GM19238 (cell line): ENCODE measurements at regions not wholly inside any gene's neighbourhood (a gene's known extent, or its start where the extent isn't known, plus 50 kb on each side); places are given as distances from the start of the nearest gene placed in this dataset.
A peak's percentile ranks its signal among the peaks of the same experiment; 100 is the strongest.
"Not testable (repeated sequence)": the region's sequence is repeated elsewhere in the genome, so short reads cannot be mapped to it uniquely, and the experiment has no call there.

ENCODE experiments used
- DNase-seq: peaks from one replicate; pipeline ENCODE4 v3.0.0; 2011; ENCODE audit warnings: low spot score; ENCODE audit not compliant: insufficient read length

DNA sequence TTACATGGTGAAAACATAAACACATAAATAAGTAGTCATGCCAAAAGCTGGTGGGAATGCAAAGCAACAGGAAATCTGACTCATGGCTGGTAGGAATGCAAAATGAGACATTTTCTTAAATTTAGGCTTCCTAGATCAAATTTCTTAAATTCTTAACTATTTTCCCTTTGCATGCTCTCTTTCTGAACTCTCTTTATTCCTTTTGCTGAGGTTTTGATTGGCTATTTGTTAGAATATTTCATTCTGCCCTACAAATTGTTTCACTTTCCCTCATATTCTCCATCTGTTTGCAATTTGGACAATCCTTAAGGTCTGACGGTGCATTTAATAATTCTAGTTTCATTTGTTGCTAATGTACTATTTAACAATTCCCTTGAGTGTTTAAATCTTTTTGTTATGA, 437.5 kb upstream of the RGS17 start:
- no peak for DNase-seq

- DNase-seq: no peak
These were observed 433.7 kb upstream of the RGS17 start for GRCh38 chr6:153564803-153565202.

GRCh38 chr6:153563001-153563400, 431.9 kb upstream of the RGS17 start:
- no peak for DNase-seq

DNA sequence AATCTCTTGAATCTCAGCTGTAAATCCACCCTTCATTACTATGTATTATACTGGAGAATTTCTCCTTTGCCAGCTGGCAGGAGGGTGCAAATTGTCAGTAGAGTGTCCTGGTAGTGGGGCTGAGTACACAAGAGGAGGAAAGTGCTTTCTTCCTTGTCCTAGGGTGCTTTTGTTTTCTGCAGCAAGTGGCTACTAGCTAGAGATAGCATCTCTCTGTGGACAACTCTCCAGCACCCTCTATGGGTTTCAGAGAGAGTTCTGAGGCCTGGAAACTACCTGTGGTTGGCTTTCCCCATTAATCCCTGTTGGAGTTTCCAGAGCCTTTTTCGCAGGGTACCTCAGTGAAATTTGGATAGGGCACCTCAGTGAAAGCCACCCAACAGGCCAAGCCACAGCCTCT, 422.5 kb upstream of the RGS17 start:
- DNase-seq: no peak

DNA sequence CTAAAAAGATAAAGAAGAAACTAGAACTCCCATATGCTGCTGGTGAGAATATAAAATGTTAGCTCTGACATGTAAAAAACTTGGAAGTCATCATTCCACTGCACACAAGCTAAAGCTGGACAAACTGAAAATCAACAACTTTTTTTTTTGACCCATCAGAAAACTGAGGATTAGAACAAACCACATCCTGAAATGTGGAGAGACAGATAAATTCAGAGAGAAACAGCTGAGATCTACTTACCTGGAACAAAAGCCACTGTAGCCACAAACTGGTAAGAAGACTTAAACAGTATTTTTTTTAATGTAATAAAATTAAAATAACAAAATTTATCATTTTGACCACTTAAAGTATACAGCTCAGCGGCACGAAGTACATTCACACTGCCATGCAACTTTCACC, 408.5 kb upstream of the RGS17 start:
- DNase-seq: no peak

GRCh38 chr6:153538491-153538890, 407.4 kb upstream of the RGS17 start:
- DNase-seq: no peak

DNA sequence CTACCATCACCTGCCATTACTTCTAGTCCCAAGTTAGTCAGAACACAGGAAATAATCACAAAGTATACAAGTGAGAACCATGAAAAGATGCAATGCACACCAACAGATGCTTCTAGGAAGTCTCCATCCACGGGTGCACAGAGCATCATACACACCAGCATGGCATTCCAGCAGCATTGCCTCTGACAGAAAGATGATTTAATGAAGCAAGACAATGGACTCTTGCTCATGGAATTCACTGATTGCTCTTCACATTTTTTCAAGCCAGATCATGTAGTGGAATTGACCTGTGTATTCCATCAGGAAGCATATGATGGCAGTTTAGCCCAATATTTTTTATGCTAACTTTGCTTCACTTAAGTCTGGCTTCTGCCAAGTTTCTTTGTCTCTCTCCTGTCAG, 406.3 kb upstream of the RGS17 start:
- DNase-seq: no peak

GRCh38 chr6:153526479-153526878, 395.4 kb upstream of the RGS17 start:
- DNase-seq: no peak

DNA sequence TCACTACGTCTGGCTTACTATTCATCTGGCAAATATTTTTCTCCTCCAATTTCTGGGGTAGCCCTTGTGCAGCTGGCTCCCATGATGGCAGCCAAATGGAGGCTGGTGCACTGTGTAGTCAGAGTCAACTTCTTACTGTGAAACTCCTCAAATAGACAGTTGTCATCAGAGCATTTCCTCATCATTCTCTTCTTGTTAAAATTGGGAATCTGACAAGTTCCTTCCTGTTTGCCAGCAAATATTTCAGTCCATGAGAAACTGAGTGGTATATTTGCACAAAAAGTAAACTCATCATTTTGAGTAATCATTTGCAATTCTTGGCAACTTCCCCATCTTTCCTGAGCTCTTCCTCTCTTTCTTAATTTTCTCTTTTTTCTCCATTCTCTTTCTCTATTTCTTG, 394.9 kb upstream of the RGS17 start:
- no peak for DNase-seq

GRCh38 chr6:153523390-153523789, 392.3 kb upstream of the RGS17 start:
- no peak for DNase-seq

DNA sequence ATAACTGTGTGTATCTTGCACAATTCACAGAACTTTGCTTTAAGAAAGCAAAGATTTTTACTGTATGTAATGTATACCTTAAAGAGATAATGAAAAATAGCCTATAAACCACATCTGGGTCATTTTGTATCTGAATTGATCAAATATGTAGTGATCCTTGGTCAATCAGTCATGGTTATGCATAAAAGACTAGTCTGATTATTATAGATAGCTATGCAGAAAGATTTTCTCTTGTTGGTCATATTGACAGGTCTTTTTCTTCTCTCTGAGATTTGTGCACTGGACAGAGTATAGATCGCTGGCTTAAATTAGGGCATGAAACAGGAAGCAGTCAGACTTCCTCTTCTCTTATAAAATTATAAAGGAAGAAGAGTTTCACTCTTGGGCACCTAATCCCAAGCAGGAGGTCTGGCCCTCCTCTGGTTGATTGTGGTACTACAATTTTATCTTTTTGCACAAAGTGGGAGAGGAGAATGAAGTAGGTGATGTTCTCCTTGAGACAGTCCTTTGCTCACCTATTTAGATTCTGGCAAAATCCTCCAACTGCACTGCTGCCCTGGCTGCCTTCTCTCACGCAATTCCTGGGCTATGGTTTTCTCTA, 380.9 kb upstream of the RGS17 start:
- peak; percentile 1 for DNase-seq

- DNase-seq: no peak
These were observed 372.7 kb upstream of the RGS17 start for GRCh38 chr6:153503810-153504209.

- DNase-seq: no peak
These were observed 362.4 kb upstream of the RGS17 start for GRCh38 chr6:153493501-153493900.

GRCh38 chr6:153489479-153489878, 358.4 kb upstream of the RGS17 start:
- no peak for DNase-seq

- no peak for DNase-seq
These were observed 357.2 kb upstream of the RGS17 start for GRCh38 chr6:153488267-153488666.

GRCh38 chr6:153485072-153485471, 354.0 kb upstream of the RGS17 start:
- no peak for DNase-seq

- DNase-seq: no peak
These were observed 353.0 kb upstream of the RGS17 start for GRCh38 chr6:153484056-153484455.

DNA sequence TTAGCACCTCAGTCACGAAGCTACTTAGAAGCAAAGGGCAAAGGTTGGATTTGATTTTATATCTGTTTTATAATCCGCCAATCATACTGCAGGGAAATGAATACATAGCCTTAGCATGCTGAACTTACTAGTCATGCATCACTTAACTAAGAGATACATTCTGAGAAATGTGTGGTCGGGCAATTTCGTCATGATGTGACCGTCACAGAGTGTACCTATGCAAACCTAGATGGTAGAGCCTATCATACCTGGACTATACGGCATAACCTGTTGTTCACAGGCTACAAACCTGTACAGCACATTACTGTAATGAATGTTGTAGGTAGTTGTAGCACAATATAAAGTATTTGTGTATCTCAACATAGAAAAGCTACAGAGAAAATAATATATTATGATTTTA, 345.2 kb upstream of the RGS17 start:
- no peak for DNase-seq

- DNase-seq: no peak
These were observed 334.0 kb upstream of the RGS17 start for GRCh38 chr6:153465050-153465449.

DNA sequence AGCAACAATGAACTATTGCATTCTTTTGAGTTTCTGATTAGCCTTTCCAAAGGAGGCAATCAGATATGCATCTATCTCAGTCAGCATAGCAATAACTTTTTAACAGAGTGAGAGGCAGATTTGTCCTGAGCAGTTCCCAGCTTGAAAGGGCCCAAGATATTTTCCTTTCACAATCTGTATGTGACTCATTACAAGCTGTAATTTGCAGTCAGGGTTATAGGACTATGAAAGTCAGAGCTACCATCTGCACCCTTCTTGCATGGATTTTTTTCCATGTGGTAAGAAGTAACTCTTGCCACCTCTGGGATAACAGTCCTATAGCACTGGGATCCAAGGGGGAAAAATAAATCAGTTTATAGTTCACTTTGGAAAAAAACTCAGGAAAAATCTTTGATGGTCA, 318.2 kb upstream of the RGS17 start:
- no peak for DNase-seq

GRCh38 chr6:153442749-153443148, 311.7 kb upstream of the RGS17 start:
- not testable (repeated sequence) for DNase-seq

- no peak for DNase-seq
These were observed 311.0 kb upstream of the RGS17 start for GRCh38 chr6:153442096-153442495.

- no peak for DNase-seq
These were observed 306.1 kb upstream of the RGS17 start for GRCh38 chr6:153437193-153437592.

DNA sequence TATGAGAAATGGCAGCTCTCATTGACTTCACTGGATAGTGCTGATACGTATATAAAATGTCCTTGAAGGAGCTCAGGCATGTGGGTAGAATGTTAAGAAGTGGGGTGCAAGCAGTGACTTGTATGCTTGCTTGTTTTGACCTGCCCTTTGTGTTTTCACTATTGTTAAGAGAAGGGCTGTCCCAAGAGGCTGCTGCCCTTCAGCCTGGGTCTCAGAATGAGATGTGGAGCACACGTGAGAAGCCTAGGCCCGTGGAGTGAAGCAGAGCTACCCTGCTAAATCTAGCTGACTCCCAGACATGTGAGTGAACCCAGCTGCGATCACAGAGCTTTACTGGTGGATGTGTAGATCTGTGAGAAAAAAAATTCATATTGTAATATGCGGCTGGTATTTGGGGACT, 305.3 kb upstream of the RGS17 start:
- DNase-seq: no peak
